ENCODE measurements at regions not wholly inside any gene's neighbourhood (a gene's known extent, or its start where the extent isn't known, plus 50 kb on each side); places are given as distances from the start of the nearest gene placed in this dataset.

DNA sequence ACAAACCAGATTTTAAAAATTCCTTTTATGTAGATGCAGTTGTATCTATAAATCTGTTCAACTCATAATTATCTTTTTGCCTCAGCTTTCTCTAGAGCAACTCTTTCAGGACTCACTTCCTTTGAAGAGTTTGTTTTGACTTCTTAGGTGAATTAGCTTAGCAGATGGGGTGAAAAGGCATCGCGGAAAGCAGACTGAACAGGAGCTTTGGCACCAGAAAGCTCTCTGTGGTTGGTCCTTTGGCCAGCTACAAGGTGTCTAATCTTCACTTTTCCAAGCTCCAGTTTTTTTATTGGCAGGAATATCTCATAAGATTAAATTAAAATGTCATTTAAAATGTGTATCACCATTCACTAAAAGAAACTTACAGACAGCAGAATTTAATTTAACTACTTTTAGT lies 60.6 kb upstream of the KLF12 start:
- no peak for TF ChIP-seq EZH2 (IDR thresholded peaks at IDR 0.05; ENCODE audit: low read length)
- TF ChIP-seq, protein P1, sequence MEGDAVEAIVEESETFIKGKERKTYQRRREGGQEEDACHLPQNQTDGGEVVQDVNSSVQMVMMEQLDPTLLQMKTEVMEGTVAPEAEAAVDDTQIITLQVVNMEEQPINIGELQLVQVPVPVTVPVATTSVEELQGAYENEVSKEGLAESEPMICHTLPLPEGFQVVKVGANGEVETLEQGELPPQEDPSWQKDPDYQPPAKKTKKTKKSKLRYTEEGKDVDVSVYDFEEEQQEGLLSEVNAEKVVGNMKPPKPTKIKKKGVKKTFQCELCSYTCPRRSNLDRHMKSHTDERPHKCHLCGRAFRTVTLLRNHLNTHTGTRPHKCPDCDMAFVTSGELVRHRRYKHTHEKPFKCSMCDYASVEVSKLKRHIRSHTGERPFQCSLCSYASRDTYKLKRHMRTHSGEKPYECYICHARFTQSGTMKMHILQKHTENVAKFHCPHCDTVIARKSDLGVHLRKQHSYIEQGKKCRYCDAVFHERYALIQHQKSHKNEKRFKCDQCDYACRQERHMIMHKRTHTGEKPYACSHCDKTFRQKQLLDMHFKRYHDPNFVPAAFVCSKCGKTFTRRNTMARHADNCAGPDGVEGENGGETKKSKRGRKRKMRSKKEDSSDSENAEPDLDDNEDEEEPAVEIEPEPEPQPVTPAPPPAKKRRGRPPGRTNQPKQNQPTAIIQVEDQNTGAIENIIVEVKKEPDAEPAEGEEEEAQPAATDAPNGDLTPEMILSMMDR (optimal IDR thresholded peaks at IDR 0.05 in 1 of 3, IDR thresholded peaks at IDR 0.05 in 1 of 3, conservative IDR thresholded peaks at IDR 0.05 in 1 of 3; ENCODE audit: extremely low read depth in 1 of 3, insufficient read depth in 2 of 3, low read length in 3 of 3), result no peak
- no peak for DNase-seq (ENCODE audit: low read depth, low spot score)
- no peak overlapping the region for H3K27ac ChIP-seq (ENCODE audit: control insufficient read depth, insufficient read depth, low read length)
- no peaks in the 10 kb centered on the region for H3K36me3 ChIP-seq (ENCODE audit: control insufficient read depth in 2 of 2, extremely low read depth in 1 of 2, insufficient read depth in 2 of 2, low read length in 2 of 2)
- FAIRE-seq, result no peak
- no peak overlapping the region for H3K9ac ChIP-seq (ENCODE audit: control insufficient read depth, extremely low read depth, insufficient read depth, low read length)
- dilution Hi-C loops (cut with MboI; ENCODE audit: extremely low pct_ligation_motif_present, low sequenced_read_pairs), result no loop called here
- H2AFZ ChIP-seq (ENCODE audit: control insufficient read depth, low read length), result no peak overlapping the region
- no peaks in the 10 kb centered on the region for H3K27me3 ChIP-seq (ENCODE audit: control insufficient read depth, extremely low read depth, insufficient read depth, low read length)
- no peaks in the 10 kb centered on the region for H3K79me2 ChIP-seq (ENCODE audit: control insufficient read depth, insufficient read depth, low read length)
- H3K4me2 ChIP-seq (ENCODE audit: control insufficient read depth, extremely low read depth, insufficient read depth, low read depth, low read length), result no peak overlapping the region
- H3K9me3 ChIP-seq (ENCODE audit: control insufficient read depth, low read depth, low read length), result no peaks in the 10 kb centered on the region
- peaks cover 7% of the 10 kb centered on the region for H3K4me1 ChIP-seq (ENCODE audit: control insufficient read depth, extremely low read depth, insufficient read depth, low read length)
- H3K4me3 ChIP-seq (ENCODE audit: control insufficient read depth in 2 of 3, extremely low read depth in 1 of 3, insufficient read depth in 2 of 3, low read depth in 1 of 3, low read length in 3 of 3), result no peak overlapping the region
- H3K9me1 ChIP-seq (ENCODE audit: control insufficient read depth, extremely low read depth, insufficient read depth, low read length), result no peaks in the 10 kb centered on the region
- no peaks in the 10 kb centered on the region for H4K20me1 ChIP-seq (ENCODE audit: control insufficient read depth, extremely low read depth, insufficient read depth, low read length)

DNA sequence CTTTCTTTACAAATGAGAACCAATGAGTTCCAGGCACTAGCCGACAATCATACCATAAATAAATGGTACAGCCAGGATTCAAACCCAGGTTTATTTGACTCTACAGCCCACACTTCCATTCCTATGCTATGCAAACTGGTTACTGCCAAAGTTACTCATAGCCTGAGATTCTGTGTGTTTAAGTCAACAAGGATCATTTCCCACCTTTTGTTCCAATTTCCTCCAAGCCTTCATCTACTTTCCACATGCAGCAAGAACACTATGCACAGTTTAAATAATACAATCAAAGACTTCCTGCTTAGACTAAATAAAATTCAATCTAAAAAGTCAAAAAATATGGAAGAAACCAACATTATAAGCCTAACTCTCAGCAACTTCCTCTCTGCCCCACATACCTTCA lies 59.2 kb upstream of the KLF12 start:
- no peak for FAIRE-seq

More for the DNA sequence above, 59.2 kb upstream of the KLF12 start:
- no peaks in the 10 kb centered on the region for H3K36me3 ChIP-seq (ENCODE audit: control insufficient read depth in 2 of 2, extremely low read depth in 1 of 2, insufficient read depth in 2 of 2, low read length in 2 of 2)
- H3K9ac ChIP-seq (ENCODE audit: control insufficient read depth, extremely low read depth, insufficient read depth, low read length), result no peak overlapping the region
- H3K9me1 ChIP-seq (ENCODE audit: control insufficient read depth, extremely low read depth, insufficient read depth, low read length), result no peaks in the 10 kb centered on the region
- H3K27ac ChIP-seq (ENCODE audit: control insufficient read depth, insufficient read depth, low read length), result no peak overlapping the region
- dilution Hi-C loops (cut with MboI; ENCODE audit: extremely low pct_ligation_motif_present, low sequenced_read_pairs), result no loop called here
- H2AFZ ChIP-seq (ENCODE audit: control insufficient read depth, low read length), result no peak overlapping the region
- H3K27me3 ChIP-seq (ENCODE audit: control insufficient read depth, extremely low read depth, insufficient read depth, low read length), result no peaks in the 10 kb centered on the region
- no peaks in the 10 kb centered on the region for H3K9me3 ChIP-seq (ENCODE audit: control insufficient read depth, low read depth, low read length)
- peaks cover 7% of the 10 kb centered on the region for H3K4me1 ChIP-seq (ENCODE audit: control insufficient read depth, extremely low read depth, insufficient read depth, low read length)
- DNase-seq (ENCODE audit: low read depth, low spot score), result no peak
- TF ChIP-seq, protein P1 (optimal IDR thresholded peaks at IDR 0.05 in 1 of 3, IDR thresholded peaks at IDR 0.05 in 1 of 3, conservative IDR thresholded peaks at IDR 0.05 in 1 of 3; ENCODE audit: extremely low read depth in 1 of 3, insufficient read depth in 2 of 3, low read length in 3 of 3), result no peak
- TF ChIP-seq EZH2 (IDR thresholded peaks at IDR 0.05; ENCODE audit: low read length), result no peak
- H3K79me2 ChIP-seq (ENCODE audit: control insufficient read depth, insufficient read depth, low read length), result no peaks in the 10 kb centered on the region
- no peaks in the 10 kb centered on the region for H4K20me1 ChIP-seq (ENCODE audit: control insufficient read depth, extremely low read depth, insufficient read depth, low read length)
- H3K4me2 ChIP-seq (ENCODE audit: control insufficient read depth, extremely low read depth, insufficient read depth, low read depth, low read length), result no peak overlapping the region
- no peak overlapping the region for H3K4me3 ChIP-seq (ENCODE audit: control insufficient read depth in 2 of 3, extremely low read depth in 1 of 3, insufficient read depth in 2 of 3, low read depth in 1 of 3, low read length in 3 of 3)
